H54 (cell line): ENCODE measurements at regions not wholly inside any gene's neighbourhood (a gene's known extent, or its start where the extent isn't known, plus 50 kb on each side); places are given as distances from the start of the nearest gene placed in this dataset.

Source experiments
- DNase-seq: peaks from one replicate; pipeline ENCODE4 v3.0.0; 2011; ENCODE audit warnings: low spot score, mixed read lengths; ENCODE audit not compliant: insufficient read length
- FAIRE-seq: peaks from 3 replicates; lab custom pipeline; 2011; peaks lifted over from hg19 to GRCh38; lab: Jason Lieb, UNC
- POLR2A ChIP-seq: IDR thresholded peaks from 2 replicates; pipeline ENCODE4 v1.6.1; 2011; ENCODE audit warnings: low read depth, mild to moderate bottlenecking, low read length

- no peak for TF ChIP-seq POLR2A
- FAIRE-seq (no peak), DNase-seq (no peak)
Measured at GRCh38 chr10:108410236-108410635, 1245.7 kb upstream of the SORCS1 start.

- DNase-seq (no peak), FAIRE-seq (no peak)
- TF ChIP-seq POLR2A, result no peak
Measured at GRCh38 chr10:108409306-108409705, 1244.8 kb upstream of the SORCS1 start.

- DNase-seq (no peak), FAIRE-seq (no peak)
- TF ChIP-seq POLR2A, result no peak
Measured at GRCh38 chr10:108404155-108404554, 1239.6 kb upstream of the SORCS1 start.

GRCh38 chr10:108399465-108399864 is 1235.0 kb upstream of the SORCS1 start:
- no peak for TF ChIP-seq POLR2A
- no peak for DNase-seq
- FAIRE-seq, result no peak

- FAIRE-seq (no peak), DNase-seq (no peak)
- TF ChIP-seq POLR2A, result no peak
Measured at GRCh38 chr10:108393089-108393488, 1228.6 kb upstream of the SORCS1 start.

- no peak for DNase-seq
- no peak for TF ChIP-seq POLR2A
- FAIRE-seq, result peak; percentile 88
Measured at GRCh38 chr10:108392286-108392685, 1227.8 kb upstream of the SORCS1 start.

GRCh38 chr10:108388706-108389105 is 1224.2 kb upstream of the SORCS1 start:
- no peak for TF ChIP-seq POLR2A
- FAIRE-seq (no peak), DNase-seq (no peak)

GRCh38 chr10:108385963-108386362 is 1221.5 kb upstream of the SORCS1 start:
- DNase-seq (no peak), FAIRE-seq (no peak)
- TF ChIP-seq POLR2A, result no peak

- FAIRE-seq, result no peak
- DNase-seq, result no peak
- no peak for TF ChIP-seq POLR2A
Measured at GRCh38 chr10:108384378-108384777, 1219.9 kb upstream of the SORCS1 start.

GRCh38 chr10:108378779-108379178 is 1214.3 kb upstream of the SORCS1 start:
- FAIRE-seq, result no peak
- DNase-seq, result no peak
- TF ChIP-seq POLR2A, result no peak

- FAIRE-seq (no peak), DNase-seq (no peak)
- no peak for TF ChIP-seq POLR2A
Measured at GRCh38 chr10:108375691-108376090, 1211.2 kb upstream of the SORCS1 start.

- TF ChIP-seq POLR2A, result no peak
- DNase-seq (no peak), FAIRE-seq (no peak)
Measured at GRCh38 chr10:108374991-108375390, 1210.5 kb upstream of the SORCS1 start.

GRCh38 chr10:108365541-108365940 is 1201.0 kb upstream of the SORCS1 start:
- no peak for FAIRE-seq
- TF ChIP-seq POLR2A, result no peak
- no peak for DNase-seq

GRCh38 chr10:108363576-108363975 is 1199.1 kb upstream of the SORCS1 start:
- DNase-seq, result no peak
- FAIRE-seq, result no peak

GRCh38 chr10:108362961-108363360 is 1198.5 kb upstream of the SORCS1 start:
- no peak for TF ChIP-seq POLR2A
- FAIRE-seq (no peak), DNase-seq (no peak)

More at GRCh38 chr10:108363576-108363975, 1199.1 kb upstream of the SORCS1 start:
- no peak for TF ChIP-seq POLR2A

GRCh38 chr10:108362296-108362695 is 1197.8 kb upstream of the SORCS1 start:
- DNase-seq (no peak), FAIRE-seq (no peak)

GRCh38 chr10:108360187-108360586 is 1195.7 kb upstream of the SORCS1 start:
- DNase-seq (no peak), FAIRE-seq (peak; percentile 83)

More at GRCh38 chr10:108362296-108362695, 1197.8 kb upstream of the SORCS1 start:
- no peak for TF ChIP-seq POLR2A

More at GRCh38 chr10:108360187-108360586, 1195.7 kb upstream of the SORCS1 start:
- no peak for TF ChIP-seq POLR2A
